ENCODE measurements at regions not wholly inside any gene's neighbourhood (a gene's known extent, or its start where the extent isn't known, plus 50 kb on each side); places are given as distances from the start of the nearest gene placed in this dataset.

DNA sequence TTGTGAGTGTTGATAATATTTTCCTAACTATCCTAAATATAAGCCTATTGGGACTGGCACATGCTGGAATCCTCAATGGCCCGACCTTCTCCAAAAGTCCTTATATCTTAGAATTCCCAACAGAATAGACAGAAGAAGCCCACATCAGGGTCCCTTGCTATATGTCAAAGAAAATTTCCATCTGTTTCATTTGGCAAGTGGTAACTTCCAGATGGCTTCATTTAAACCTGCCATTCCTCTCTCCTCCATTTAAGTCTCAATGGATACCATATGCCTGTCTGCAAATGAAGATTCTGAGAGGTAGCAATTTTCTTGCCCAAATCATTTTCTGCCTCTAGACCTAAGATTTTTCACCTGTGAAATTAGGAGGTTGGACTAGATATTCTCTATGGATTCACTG, 73.1 kb upstream of the KCNA4 start:
- DNase-seq = no peak

DNA sequence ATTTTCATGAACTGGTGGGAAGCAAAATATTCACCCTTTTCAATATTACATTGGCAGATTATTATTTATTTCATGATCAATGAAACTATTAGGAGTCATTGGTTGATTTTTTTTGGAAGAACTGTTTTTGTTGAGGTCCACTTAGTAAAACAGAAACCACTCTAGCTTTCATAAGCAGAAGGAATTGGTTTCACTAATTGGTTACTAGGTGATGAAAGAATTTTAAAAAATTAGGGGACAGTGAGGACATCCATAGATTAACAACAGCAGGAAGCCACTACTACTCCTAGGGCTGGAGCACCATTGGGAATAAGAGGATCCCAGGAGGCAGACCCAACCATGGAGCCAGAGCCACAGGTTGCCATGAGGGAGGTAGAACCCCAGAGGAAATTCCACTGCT, 74.4 kb upstream of the KCNA4 start:
- no peak for DNase-seq

DNA sequence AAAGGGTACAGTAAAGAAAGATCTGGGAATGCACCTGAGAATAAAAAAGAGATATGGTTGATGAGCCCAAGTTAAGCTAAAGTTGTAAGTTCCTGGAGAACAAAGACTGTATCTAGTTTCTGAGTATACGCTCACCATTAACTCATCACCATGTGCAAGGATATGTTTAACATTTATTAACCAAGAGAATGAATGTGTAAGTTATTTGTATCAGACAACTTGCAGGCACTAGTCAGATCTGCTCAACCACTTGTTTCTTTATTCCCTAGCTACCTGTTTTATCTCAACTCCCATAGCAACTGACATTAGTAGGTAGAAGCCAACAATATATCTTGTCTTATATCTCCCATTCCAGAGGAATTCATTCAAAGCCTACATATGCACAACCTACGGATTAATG, 74.9 kb upstream of the KCNA4 start:
- DNase-seq = no peak

DNA sequence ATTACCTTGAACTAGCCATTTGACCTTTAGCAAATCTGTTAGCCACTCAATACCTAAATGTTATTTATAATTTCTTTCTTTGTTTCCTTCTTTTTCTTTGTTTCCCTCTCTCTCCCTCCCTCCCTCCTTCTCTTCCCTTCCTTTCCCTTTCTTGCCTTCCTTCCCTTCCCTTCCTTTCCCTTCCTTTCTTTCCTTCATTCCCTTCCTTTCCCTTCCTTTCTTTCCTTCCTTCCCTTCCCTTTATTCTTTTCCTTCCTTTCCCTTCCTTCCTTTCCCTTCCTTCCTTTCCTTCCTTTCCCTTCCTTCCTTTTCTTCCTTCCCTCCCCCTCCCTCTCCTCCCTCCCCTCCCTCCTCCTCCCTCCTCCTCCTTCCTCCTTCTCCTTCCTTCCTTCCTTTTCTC, 75.7 kb upstream of the KCNA4 start:
- DNase-seq = no peak

DNA sequence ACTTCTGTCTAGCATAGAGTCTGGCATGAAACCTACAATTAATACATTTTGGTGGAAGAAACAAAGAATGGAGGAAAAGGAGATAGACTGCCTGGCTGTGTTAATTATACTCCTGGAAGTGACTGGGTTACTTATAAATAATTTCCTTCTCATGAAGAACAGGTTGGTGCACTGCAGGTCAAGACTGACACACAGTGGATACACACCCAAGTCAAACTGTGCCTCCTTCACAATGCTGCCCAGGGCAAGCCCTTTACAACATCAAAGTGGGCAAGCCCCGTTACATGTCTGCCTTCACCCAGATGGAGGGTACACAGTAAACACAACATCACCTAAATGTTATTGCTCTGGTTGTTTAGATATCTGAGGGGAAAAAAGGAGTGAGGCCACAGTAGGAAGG, 83.7 kb upstream of the KCNA4 start:
- no peak for DNase-seq

DNA sequence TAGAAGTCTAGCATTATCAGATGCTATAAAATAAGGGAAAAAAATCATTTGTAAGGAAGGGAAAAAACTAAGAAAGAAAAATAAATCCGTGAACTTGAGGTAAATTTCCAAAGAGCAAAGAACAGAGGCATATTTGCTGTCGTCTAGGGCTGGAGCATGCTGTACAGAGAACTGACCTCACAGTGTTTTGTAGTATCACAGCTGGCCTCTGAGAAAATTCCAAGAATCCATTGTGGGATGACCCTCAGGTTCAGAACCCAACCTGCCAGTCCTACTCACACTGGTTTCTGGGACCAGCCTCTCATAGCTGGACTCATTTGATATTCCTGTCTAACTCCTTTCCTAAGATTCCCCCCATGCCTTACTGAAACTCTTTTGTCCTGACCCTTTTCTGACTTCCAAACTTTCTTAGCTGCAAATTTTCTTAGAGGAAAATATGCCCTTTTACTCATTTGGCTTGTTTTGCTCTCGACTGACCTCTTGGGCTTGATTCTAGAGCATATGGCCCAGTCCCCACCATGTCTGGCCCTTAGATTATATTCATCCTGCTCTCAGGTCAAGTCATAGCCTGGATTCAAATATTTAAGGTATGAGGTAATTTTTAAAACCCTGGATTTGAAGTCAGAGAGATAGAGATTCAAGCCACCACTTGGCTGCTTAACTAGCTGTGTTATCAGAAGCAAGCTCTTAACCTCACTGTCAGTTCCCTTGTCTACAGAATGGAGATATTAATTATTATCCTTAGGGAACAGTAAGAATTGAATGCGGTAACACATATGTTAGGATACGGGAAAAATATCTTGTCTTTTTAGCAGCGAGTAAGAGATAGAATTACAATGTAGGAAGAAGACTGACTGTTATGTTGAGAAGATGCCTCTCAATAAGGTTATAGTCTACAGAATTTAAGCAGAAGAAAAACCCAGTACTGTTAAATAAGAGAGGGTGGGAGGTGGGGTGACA, 89.7 kb upstream of the KCNA4 start:
- no peak for DNase-seq

DNA sequence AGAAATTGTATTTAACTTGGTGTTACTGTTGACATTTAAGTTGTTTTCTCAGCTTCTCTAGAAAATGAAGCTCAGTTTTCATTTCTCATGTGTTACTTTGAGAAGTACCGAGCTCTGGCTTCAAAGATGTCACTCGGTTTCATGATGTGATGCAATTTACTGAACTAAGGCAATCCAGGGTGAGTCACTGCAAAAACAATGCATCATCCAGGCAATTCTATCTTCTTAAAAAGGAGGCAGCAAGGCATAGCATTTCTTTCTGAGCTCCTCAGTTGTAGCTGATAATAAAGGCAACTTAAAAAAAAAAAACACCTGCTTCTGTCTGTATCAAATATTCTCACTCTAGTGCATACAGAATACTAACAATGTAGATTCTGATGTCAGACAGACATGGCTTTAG, 91.1 kb upstream of the KCNA4 start:
- no peak for DNase-seq

DNA sequence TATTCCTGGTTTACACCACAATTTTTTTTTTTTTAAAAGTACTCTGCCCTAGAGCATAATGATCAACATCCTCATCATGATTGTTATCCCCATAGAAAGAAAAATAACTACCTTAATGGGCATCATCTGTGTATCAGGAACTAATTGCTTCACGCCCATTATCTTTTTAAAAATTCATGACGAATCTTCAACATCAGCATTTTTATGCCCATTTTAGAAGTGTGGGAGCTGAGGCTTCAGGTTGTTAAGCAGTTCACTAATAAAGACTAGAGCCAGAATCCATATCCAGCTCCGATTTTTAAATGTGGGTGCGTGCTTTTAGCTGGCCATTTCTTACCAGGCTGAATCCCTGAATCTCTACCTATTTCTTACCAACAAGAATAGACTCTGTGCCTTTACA, 92.9 kb upstream of the KCNA4 start:
- no peak for DNase-seq

DNA sequence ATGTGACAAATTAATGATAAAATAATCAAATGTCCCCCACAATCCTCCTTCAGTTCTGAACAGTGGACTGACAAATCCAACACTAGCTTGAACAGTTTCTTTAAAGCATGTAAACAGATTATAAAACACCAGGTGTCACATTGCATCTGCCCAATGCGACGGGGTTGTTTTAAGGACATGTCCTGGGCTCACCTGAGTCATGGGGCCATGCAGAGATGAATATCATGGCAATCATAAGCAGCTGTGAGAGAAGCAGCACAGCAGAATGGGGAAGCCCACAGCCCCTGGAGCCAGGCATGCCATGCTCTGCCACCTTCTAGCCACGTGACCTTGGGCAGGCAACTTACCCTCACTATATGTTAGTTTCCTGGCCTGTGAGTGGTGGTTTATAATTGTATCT, 93.9 kb upstream of the KCNA4 start:
- DNase-seq = no peak

DNA sequence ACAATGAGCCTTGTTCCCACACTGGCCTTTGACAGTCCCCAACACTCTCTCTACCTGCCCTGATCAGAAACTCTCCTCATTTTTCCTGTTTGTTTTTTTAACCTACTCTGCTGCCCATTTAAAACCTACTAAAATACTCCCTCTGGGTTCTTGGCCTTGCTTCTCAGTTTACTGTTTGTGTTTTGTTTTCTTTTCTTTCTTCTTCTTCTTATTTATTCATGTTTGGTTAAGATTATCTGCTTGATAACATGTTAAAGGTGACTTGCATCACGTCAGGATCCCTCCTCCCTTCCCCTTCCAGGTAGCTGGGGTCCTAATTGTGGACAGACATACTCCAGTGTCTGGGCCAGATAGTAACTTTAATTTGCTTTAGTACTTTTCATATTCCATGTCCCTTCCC, 95.0 kb upstream of the KCNA4 start:
- no peak for DNase-seq

DNA sequence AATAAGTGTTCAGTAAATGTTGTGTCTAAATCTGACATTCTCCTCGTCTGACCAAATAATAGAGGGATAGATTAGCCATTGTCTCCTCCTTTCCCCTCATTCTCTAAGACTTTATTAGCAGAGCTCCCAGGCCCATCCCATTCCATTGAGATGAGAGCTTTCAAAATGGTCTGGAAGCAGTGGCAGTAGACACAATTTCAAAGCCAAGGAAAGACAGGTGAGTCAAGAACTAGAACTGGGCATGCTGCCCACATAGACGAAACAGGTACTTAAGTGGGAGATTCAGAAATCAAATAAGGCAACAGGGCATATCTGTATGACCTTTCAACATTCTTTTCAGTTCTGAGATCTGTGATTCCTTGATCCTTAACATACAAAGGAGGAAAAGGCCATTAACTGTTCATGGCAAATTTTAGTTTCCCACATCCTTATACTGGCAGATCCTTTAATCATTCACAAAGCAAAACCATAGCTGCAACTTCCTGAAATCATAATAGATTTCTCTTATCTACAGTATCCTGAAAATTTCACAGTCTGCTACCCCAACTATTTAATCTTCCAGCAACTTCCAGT, 96.6 kb upstream of the KCNA4 start:
- DNase-seq = no peak

DNA sequence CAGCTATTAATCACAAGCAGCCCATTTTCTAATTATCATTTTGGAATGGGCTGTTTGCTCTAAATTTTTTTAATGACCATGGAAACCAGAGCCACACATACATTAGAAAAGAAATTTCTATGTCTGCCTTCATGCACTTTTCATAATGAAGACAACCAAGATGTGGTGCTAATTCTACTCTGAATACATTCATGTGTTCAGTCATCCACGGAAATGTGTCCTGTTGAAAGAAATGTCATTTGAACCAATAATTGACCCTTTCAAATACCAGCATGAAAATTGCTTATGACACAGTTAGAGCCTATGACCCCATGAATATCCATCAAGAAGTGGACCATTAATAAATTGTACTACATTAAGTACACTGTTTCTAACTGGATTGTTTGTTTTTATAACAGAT, 99.7 kb upstream of the KCNA4 start:
- no peak for DNase-seq

DNA sequence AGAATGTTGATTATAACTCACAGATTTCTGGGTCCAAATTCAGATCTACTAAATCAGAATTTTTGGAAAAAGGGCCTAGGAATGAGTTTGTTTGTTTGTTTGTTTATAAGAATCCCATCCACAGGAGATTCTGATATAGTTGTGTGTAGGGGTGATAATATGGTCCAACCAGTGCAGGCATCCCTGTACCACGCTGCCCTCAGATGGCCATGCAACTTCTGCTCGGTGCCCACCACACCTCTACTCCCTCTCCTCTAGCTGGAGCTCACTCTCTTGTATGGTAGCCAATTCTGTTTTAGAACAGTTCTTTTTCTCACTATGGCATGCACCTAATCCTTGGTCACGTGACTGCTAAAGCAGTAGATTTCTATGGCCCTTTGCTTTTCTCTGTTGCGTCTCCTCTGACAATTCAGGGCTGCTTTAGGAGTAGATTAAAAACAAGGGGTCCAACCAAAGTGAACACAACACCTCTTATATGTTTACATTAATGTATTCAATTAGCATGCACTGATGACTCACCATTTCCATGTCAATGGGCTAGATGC, 103.3 kb upstream of the KCNA4 start:
- no peak for DNase-seq

DNA sequence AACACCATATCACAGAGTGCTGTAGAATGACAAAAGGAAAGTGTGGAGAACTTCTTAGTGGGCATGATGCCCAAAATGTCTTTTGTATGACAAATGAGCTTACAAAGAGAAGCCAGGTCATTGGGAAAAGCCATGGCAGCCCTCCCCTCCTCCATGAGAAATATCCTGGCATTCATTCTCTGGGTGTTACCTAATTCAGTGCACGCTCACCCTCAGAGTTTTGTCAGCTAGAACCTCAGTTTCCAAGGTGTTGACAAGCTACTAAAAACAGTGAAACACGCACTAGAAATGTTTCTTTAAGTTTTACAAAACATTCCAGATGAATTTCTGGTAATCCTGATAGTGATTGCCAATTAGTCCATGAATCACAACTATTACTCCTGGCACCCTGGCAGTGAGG, 105.4 kb upstream of the FSHB start:
- DNase-seq = no peak

DNA sequence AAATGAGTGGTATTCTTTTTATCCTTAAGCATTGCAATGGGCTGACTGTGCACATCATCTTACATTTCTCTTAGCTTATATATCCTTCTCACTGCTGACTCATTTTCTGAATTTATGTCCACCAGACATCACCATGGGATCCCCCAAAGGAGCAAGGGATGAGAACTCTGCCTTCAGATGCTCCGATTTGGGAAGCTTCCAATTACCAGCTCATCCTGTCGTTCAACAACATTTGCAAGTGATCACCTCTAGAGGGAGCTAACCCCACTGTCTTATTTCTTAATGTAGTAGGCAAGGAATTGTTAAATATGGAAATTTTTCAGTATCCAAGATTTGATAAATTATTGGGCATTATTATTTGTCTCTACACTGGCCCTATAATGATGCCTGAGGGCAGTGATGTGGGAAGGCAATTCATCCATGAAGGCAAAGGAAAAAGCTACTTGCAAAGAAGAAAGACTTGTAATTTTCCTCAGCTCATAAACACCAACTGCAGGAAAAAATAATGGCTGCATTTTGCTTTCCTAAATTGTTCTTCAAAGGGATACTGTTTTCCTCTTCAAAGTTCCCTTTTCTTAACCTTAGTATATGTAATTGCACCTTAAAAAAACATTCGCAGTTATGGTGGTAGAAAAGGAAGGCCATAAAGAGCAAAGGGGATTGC, 102.4 kb upstream of the FSHB start:
- peak; percentile 25 for DNase-seq

DNA sequence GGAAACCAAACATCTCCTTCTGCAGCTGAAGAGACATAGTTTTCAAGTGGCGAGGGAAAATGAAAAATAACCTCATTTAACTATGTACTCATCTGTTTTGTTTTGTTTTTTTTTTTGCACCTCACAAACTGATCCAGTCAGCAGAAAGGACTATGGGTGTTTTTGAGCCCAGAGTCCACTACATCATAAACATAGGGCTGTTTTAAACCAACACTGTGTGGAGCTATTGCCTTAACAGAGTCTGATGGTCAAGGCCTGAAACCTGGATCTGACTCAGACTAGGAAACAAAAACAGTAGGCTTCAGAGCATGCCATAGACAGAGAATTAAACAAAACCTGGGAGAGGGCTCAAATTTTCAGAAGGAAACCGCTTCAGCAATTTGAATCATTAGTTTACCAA, 99.3 kb upstream of the FSHB start:
- no peak for DNase-seq

DNA sequence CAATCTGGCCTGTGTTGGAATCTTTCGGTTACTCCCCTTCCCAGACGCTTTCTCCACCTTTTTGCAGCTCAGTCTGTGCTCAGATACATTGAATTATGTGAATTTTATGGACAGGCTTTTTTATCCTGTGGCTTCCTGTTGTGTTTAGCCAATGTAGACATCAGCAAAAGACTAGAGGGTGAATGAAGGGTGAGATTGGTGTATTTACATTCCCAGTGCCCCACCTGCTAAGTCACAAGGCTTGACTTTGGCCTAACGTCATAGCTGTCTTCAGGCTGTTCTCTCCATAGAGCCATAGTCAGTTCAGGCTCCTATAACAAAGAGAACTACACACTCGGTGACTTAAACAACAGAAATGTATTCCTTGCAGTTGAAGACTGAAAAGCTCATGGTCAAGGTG, 97.5 kb upstream of the FSHB start:
- no peak for DNase-seq

DNA sequence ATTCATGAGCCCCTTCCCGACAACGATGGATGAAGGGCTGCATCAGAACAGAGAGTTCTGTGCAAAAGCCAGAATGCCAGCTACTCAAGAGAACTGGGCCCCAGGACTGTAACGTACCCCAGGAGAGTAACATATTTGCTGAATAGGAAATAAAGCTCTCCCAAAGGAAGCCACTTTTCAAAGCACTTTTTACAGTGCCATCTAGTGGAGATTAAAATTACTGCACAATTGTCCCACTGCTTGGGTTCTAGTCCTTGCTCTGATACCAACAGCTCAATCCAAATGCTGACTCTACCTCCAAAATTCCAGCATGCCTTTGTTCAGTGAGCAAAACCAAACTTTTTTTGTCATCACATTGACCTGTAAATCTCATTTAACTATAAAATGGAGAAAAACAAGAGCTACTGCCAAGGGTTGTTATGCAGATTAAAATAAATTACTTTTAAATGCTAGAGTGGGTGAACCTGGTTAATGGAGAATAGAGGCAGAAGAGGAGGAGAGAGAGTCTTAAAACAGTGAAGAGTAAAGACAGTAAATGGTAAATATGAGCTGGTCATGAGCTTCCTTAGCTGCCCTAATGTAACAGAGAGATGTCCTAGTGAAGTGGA, 87.6 kb upstream of the FSHB start:
- peak; percentile 57 for DNase-seq

DNA sequence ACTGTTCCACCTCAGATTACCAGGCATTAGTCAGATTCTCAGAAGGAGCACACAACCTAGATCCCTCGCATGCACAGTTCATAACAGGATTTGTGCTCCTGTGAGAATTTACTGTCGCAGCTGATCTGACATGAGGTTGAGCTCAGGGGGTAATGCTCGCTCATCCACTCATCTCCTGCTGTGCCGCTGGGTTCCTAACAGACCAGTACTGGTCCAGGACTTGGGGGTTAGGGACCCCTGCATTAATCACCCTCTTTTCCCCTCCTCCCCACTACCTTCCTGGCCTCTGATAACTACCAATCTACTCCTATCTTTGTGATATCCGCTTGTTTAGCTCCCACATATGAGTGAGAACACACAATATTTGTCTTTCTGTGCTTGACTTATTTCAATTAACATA, 83.5 kb upstream of the FSHB start:
- DNase-seq = no peak

DNA sequence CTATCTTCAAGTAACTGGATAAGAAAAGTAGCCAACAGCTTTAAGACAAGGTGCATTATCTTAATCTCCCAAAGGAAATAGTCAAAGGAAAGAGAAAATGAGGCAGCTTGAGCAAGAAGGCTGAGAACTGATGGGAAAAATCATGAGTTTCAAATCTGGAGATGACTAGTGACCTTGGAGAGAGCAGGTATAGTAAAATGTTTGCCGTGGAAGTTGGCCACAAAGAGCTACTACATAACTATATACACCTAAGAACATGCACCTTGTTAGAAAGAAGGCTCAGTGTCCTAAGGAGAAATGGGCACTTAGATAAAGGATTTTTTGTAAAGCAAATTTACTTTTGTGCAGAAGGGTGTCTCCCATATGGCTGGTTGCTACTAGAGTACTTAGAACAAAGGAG, 80.8 kb upstream of the FSHB start:
- no peak for DNase-seq

DNA sequence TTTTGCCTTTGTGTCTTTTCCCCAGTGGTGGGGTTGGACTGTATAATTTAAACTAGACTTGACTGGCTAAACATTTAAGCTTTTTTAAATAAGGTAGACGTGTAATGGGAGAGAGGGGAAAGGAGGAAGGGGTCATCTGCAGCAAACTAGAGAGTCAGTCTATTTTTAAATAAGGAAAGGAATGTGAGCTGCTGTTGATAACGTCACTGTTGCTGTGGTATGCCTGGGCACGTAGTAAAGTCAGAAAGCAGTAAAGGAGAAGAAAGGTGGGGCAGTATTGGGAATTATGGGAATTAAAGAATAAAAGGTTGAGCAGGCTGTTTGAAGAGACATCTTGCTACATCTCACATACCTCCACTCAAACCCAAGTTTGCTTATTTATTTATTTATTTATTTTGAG, 80.4 kb upstream of the FSHB start:
- DNase-seq = no peak

DNA sequence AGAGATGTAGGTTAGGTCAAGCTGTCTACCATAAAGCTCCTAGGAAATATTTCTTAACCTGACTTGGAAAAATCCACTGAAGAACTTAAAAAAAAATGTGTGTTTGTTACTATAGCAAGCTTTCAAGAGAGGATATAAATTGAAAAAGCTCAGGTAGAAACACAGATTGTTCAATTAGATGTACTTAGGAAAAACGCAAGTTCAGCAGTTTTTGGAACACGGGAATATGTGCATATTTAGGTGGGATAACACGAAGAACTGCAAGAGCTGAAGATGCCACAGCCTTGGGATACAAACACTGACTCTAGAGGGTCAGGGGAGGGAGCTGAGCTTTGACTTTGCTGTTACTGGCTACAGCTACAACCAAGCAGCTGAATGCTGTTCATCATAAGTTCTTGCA, 77.8 kb upstream of the FSHB start:
- no peak for DNase-seq

DNA sequence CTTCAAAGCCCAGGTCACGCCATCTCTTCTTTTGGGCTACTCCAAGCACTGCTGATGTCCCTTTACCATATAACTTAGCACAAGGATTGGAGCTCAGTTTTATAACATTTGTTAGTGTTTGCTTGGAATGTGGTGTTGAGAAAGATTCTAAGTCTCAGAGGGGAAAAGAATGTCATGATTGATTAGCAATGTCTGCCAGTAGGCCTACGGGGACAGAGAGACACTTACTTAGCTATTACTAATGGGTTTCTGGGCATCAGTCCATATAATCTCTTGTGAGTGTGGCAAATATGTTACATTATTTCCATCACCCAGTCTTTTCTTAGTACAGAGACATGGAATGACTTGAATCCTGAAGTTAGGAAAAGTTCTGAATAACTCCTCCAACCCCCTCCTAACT, 75.4 kb upstream of the FSHB start:
- DNase-seq = no peak

DNA sequence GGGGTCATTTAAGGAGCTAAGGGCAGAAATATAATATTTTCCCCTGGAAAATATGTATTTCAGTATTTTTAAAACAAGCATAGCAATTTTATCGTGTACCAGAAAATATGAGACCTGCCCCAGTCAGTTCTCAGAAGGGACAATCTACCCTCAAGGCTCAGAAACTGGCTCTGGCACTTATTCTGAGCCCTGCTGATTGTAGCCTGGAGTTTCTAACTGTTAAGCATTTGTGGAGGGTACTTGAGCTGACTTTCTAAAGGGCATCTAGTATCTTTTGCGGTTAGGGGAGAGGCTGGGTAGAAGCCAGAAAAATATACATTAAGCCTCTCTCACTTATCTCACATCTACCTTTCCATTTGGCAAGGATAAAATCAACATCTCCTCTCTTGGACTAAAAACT, 71.3 kb upstream of the FSHB start:
- DNase-seq = no peak
